Mesenchymal stem cell (in vitro differentiated cells and primary cell): ENCODE measurements at regions not wholly inside any gene's neighbourhood (a gene's known extent, or its start where the extent isn't known, plus 50 kb on each side); places are given as distances from the start of the nearest gene placed in this dataset.

ENCODE experiments used
- DNase-seq: peaks from one replicate; pipeline ENCODE4 v3.0.0-alpha.2; 2013
- H2AFZ ChIP-seq: one replicate; pipeline ENCODE4 v1.6.1; 2013; ENCODE audit warnings: low read depth, mild to moderate bottlenecking, control low read depth, inconsistent platforms, low read length, moderate library complexity
- H2AK5ac ChIP-seq: 2 replicates; pipeline ENCODE4 v1.6.1; 2013; ENCODE audit warnings: low read length, moderate library complexity, mild to moderate bottlenecking, inconsistent platforms; ENCODE audit not compliant: severe bottlenecking
- H2BK120ac ChIP-seq: one replicate; pipeline ENCODE4 v1.6.1; 2013; ENCODE audit warnings: low read depth, mild to moderate bottlenecking, inconsistent platforms, low read length, moderate library complexity
- H2BK12ac ChIP-seq, 2 experiments: one replicate each; pipeline ENCODE4 v1.6.1; 2013; ENCODE audit warnings: inconsistent platforms in 2 of 2, low read length in 2 of 2, mild to moderate bottlenecking in 2 of 2, moderate library complexity in 2 of 2, control low read depth in 1 of 2
- H2BK15ac ChIP-seq: one replicate; pipeline ENCODE4 v1.6.1; 2013; ENCODE audit warnings: mild to moderate bottlenecking, low read depth, inconsistent platforms; ENCODE audit not compliant: poor library complexity, severe bottlenecking
- H2BK5ac ChIP-seq: 2 replicates; pipeline ENCODE4 v1.6.1; 2013; ENCODE audit warnings: low read depth, mild to moderate bottlenecking, low read length, control low read depth, inconsistent platforms; ENCODE audit not compliant: poor library complexity, severe bottlenecking
- H3K14ac ChIP-seq, 2 experiments: one replicate each; pipeline ENCODE4 v1.6.1; 2013; ENCODE audit warnings: inconsistent platforms in 2 of 2, low read length in 2 of 2, control low read depth in 1 of 2, mild to moderate bottlenecking in 1 of 2, moderate library complexity in 1 of 2
- H3K18ac ChIP-seq, 2 experiments: one replicate each; pipeline ENCODE4 v1.6.1; 2013; ENCODE audit warnings: inconsistent platforms in 2 of 2, low read length in 2 of 2, control low read depth in 1 of 2, low read depth in 1 of 2, mild to moderate bottlenecking in 1 of 2
- H3K23ac ChIP-seq, 2 experiments: one replicate each; pipeline ENCODE4 v1.6.1; 2013; ENCODE audit warnings: inconsistent platforms in 2 of 2, low read length in 2 of 2, mild to moderate bottlenecking in 2 of 2, moderate library complexity in 2 of 2, control low read depth in 1 of 2
- H3K27ac ChIP-seq: 2 replicates; pipeline ENCODE4 v1.5.1; 2013; ENCODE audit warnings: mild to moderate bottlenecking, moderate library complexity, low read length, control low read depth, inconsistent platforms; ENCODE audit not compliant: poor library complexity, severe bottlenecking
- H3K27me3 ChIP-seq, 2 experiments: 2 replicates each; pipeline versions ENCODE4 v1.6.1 to v1.7.0; 2013; ENCODE audit warnings: low read length in 2 of 2, mild to moderate bottlenecking in 2 of 2, moderate library complexity in 2 of 2, control low read depth in 1 of 2, inconsistent platforms in 1 of 2; ENCODE audit not compliant: control insufficient read depth in 1 of 2, insufficient read depth in 1 of 2
- H3K36me3 ChIP-seq, 2 experiments: 2 replicates each; pipeline versions ENCODE4 v1.6.1 to v1.7.0; 2013; ENCODE audit warnings: low read length in 2 of 2, control low read depth in 1 of 2, inconsistent platforms in 1 of 2, low read depth in 1 of 2, mild to moderate bottlenecking in 1 of 2; ENCODE audit not compliant: insufficient read depth in 2 of 2, control insufficient read depth in 1 of 2
- H3K4ac ChIP-seq, 2 experiments: one replicate each; pipeline ENCODE4 v1.6.1; 2013; ENCODE audit warnings: inconsistent platforms in 2 of 2, low read length in 2 of 2, mild to moderate bottlenecking in 2 of 2, moderate library complexity in 2 of 2, control low read depth in 1 of 2, low read depth in 1 of 2
- H3K4me1 ChIP-seq: 2 replicates; pipeline ENCODE4 v1.6.1; 2013; ENCODE audit warnings: low read depth, low read length, control low read depth; ENCODE audit not compliant: control insufficient read depth, insufficient read depth
- H3K4me2 ChIP-seq: 2 replicates; pipeline ENCODE4 v1.6.1; 2013; ENCODE audit warnings: low read length, mild to moderate bottlenecking, inconsistent platforms; ENCODE audit not compliant: poor library complexity, severe bottlenecking
- H3K4me3 ChIP-seq, 2 experiments: 2 replicates each; pipeline versions ENCODE4 v1.5.1 to v1.7.0; 2013; ENCODE audit warnings: low read length in 2 of 2, mild to moderate bottlenecking in 2 of 2, control low read depth in 1 of 2, low read depth in 1 of 2; ENCODE audit not compliant: insufficient read depth in 1 of 2
- H3K79me1 ChIP-seq: replicated peaks from 2 replicates; pipeline ENCODE4 v1.6.1; 2013; ENCODE audit warnings: mild to moderate bottlenecking, control low read depth, low read length, inconsistent platforms; ENCODE audit not compliant: poor library complexity, severe bottlenecking
- H3K9ac ChIP-seq: 2 replicates; pipeline ENCODE4 v1.7.0; 2013; ENCODE audit warnings: mild to moderate bottlenecking, low read length, moderate library complexity
- H3K9me3 ChIP-seq: 2 replicates; pipeline ENCODE4 v1.7.0; 2013; ENCODE audit warnings: mild to moderate bottlenecking, low read length; ENCODE audit not compliant: control insufficient read depth
- H4K8ac ChIP-seq: one replicate; pipeline ENCODE4 v1.6.1; 2013; ENCODE audit warnings: inconsistent platforms, mild to moderate bottlenecking, low read length, moderate library complexity
- H4K91ac ChIP-seq: one replicate; pipeline ENCODE4 v1.6.1; 2013; ENCODE audit warnings: mild to moderate bottlenecking, low read length, inconsistent platforms
- WGBS: methylation state at CpG from one replicate; pipeline ENCODE4 v1.1.7; 2013; ENCODE audit warnings: mixed read lengths; 5-methylcytosine and 5-hydroxymethylcytosine counted together

GRCh38 chr19:30685426-30686000 lies 313.3 kb downstream of the ZNF536 start:
- Histone ChIP-seq H2AK5ac (no peak overlapping the region), H2BK5ac (no peak overlapping the region), H4K91ac (no peak overlapping the region), H3K23ac (no peak overlapping the region), H3K4ac (no peak overlapping the region), H3K27me3 (peaks cover 21 to 22% of the 10 kb centered on the region in 2 experiments), H3K27ac (no peak overlapping the region), H3K79me1 (no peaks in the 10 kb centered on the region), H3K4me2 (no peak overlapping the region), H2BK120ac (no peak overlapping the region), H3K4me3 (no peak overlapping the region), H2AFZ (no peak overlapping the region), H2BK12ac (no peak overlapping the region), H3K9ac (no peak overlapping the region), H3K14ac (no peak overlapping the region), H3K4me1 (peaks cover 2% of the 10 kb centered on the region), H3K18ac (no peak overlapping the region), H3K36me3 (no peaks in the 10 kb centered on the region), H4K8ac (no peak overlapping the region), H2BK15ac (no peak overlapping the region), H3K9me3 (no peaks in the 10 kb centered on the region)
- 85% methylated on average over 12 of the region's 13 CpGs for WGBS
- no peak for DNase-seq

GRCh38 chr19:30684613-30685012 lies 312.4 kb downstream of the ZNF536 start:
- H2BK5ac ChIP-seq, result no peak overlapping the region
- no peak overlapping the region for H3K14ac ChIP-seq
- DNase-seq, result no peak
- H4K91ac ChIP-seq, result no peak overlapping the region
- H3K9me3 ChIP-seq, result no peaks in the 10 kb centered on the region
- no peak overlapping the region for H3K23ac ChIP-seq
- H3K4me2 ChIP-seq, result no peak overlapping the region
- no peaks in the 10 kb centered on the region for H3K36me3 ChIP-seq
- H2BK12ac ChIP-seq, result no peak overlapping the region
- H3K79me1 ChIP-seq, result no peaks in the 10 kb centered on the region
- H2AK5ac ChIP-seq, result no peak overlapping the region
- no peak overlapping the region for H3K9ac ChIP-seq
- H2AFZ ChIP-seq, result no peak overlapping the region
- 89% methylated on average over 8 of the region's 10 CpGs for WGBS
- H3K18ac ChIP-seq, result no peak overlapping the region
- no peak overlapping the region for H3K27ac ChIP-seq
- no peak overlapping the region for H4K8ac ChIP-seq
- no peak overlapping the region for H3K4ac ChIP-seq
- H3K4me1 ChIP-seq, result peaks cover 2% of the 10 kb centered on the region
- H3K27me3 ChIP-seq, result peaks cover 17 to 19% of the 10 kb centered on the region in 2 experiments
- H2BK120ac ChIP-seq, result no peak overlapping the region
- no peak overlapping the region for H2BK15ac ChIP-seq
- no peak overlapping the region for H3K4me3 ChIP-seq

GRCh38 chr19:30682999-30683536 lies 310.9 kb downstream of the ZNF536 start:
- Histone ChIP-seq H2BK12ac (no peak overlapping the region), H4K91ac (no peak overlapping the region), H3K4me2 (no peak overlapping the region), H3K79me1 (no peaks in the 10 kb centered on the region), H4K8ac (no peak overlapping the region), H3K18ac (no peak overlapping the region), H2BK5ac (no peak overlapping the region), H2BK120ac (no peak overlapping the region), H3K9me3 (no peaks in the 10 kb centered on the region), H2BK15ac (no peak overlapping the region), H3K4ac (no peak overlapping the region), H3K14ac (no peak overlapping the region), H2AFZ (no peak overlapping the region), H3K27ac (no peak overlapping the region), H3K9ac (peak overlapping the region; percentile 30), H3K4me3 (no peak overlapping the region), H3K27me3 (peaks cover 10 to 17% of the 10 kb centered on the region in 2 experiments), H3K23ac (no peak overlapping the region), H2AK5ac (no peak overlapping the region), H3K4me1 (peaks cover 2% of the 10 kb centered on the region), H3K36me3 (no peaks in the 10 kb centered on the region)
- 6% methylated on average over 13 of the region's 13 CpGs for WGBS
- DNase-seq, result peak; percentile 71

GRCh38 chr19:30682146-30682998 lies 310.2 kb downstream of the ZNF536 start:
- H2AK5ac ChIP-seq, result no peak overlapping the region
- no peak overlapping the region for H3K4ac ChIP-seq
- no peak overlapping the region for H2BK120ac ChIP-seq
- H3K18ac ChIP-seq, result no peak overlapping the region
- no peak overlapping the region for H2BK12ac ChIP-seq
- no peak overlapping the region for H3K4me2 ChIP-seq
- no peak overlapping the region for H3K27ac ChIP-seq
- H3K4me1 ChIP-seq, result peaks cover 2% of the 10 kb centered on the region
- no peak overlapping the region for H4K8ac ChIP-seq
- peaks cover 10 to 23% of the 10 kb centered on the region in 2 experiments for H3K27me3 ChIP-seq
- DNase-seq, result no peak
- H3K79me1 ChIP-seq, result no peaks in the 10 kb centered on the region
- H3K9me3 ChIP-seq, result no peaks in the 10 kb centered on the region
- H3K36me3 ChIP-seq, result no peaks in the 10 kb centered on the region
- H3K23ac ChIP-seq, result no peak overlapping the region
- no peak overlapping the region for H2BK5ac ChIP-seq
- H3K9ac ChIP-seq, result peak overlapping the region; percentile 34
- 70% methylated on average over 27 of the region's 27 CpGs for WGBS
- H3K4me3 ChIP-seq, result peak overlapping the region in 1 of 2 experiments; percentile 46
- H3K14ac ChIP-seq, result no peak overlapping the region
- no peak overlapping the region for H2AFZ ChIP-seq
- no peak overlapping the region for H2BK15ac ChIP-seq
- H4K91ac ChIP-seq, result no peak overlapping the region
